Loucy (cell line): ENCODE measurements at regions not wholly inside any gene's neighbourhood (a gene's known extent, or its start where the extent isn't known, plus 50 kb on each side); places are given as distances from the start of the nearest gene placed in this dataset.

Experiments
- H2AFZ ChIP-seq: fragments of 200-600 bp; sonication (generic); 2 replicates; pipeline ENCODE4 v1.6.0; 2016; ENCODE audit warnings: antibody characterized with exemption, mild to moderate bottlenecking, low read length, moderate library complexity
- H3F3A ChIP-seq: fragments of 200-600 bp; 2 replicates; pipeline ENCODE4 v1.6.0; 2016; ENCODE audit warnings: antibody characterized with exemption, low read depth, mild to moderate bottlenecking
- H3K27me3 ChIP-seq: fragments of 200-600 bp; sonication (generic); 2 replicates; pipeline ENCODE4 v1.6.1; 2014; ENCODE audit warnings: low read length, mild to moderate bottlenecking; ENCODE audit not compliant: insufficient read depth, poor library complexity, severe bottlenecking
- H3K36me3 ChIP-seq: fragments of 200-600 bp; sonication (generic); 2 replicates; pipeline ENCODE4 v1.6.1; 2016; ENCODE audit warnings: low read length; ENCODE audit not compliant: insufficient read depth
- H3K4me1 ChIP-seq: fragments of 200-600 bp; sonication (generic); 2 replicates; pipeline ENCODE4 v1.5.1; 2014; ENCODE audit warnings: low read length, mild to moderate bottlenecking; ENCODE audit not compliant: insufficient read depth, poor library complexity, severe bottlenecking
- H3K4me2 ChIP-seq: fragments of 200-600 bp; sonication (generic); 2 replicates; pipeline ENCODE4 v1.6.0; 2014; ENCODE audit warnings: antibody characterized with exemption, low read length, low read depth, mild to moderate bottlenecking; ENCODE audit not compliant: poor library complexity, severe bottlenecking
- H3K4me3 ChIP-seq: fragments of 200-600 bp; sonication (generic); 2 replicates; pipeline ENCODE4 v1.5.1; 2014; ENCODE audit warnings: low read length, mild to moderate bottlenecking, mixed read lengths; ENCODE audit not compliant: poor library complexity, severe bottlenecking
- H3K79me2 ChIP-seq: fragments of 200-600 bp; sonication (generic); 2 replicates; pipeline ENCODE4 v1.6.1; 2014; ENCODE audit warnings: low read length; ENCODE audit not compliant: insufficient read depth
- H3K9ac ChIP-seq: fragments of 200-600 bp; sonication (generic); 2 replicates; pipeline ENCODE4 v1.6.0; 2014; ENCODE audit warnings: mild to moderate bottlenecking, low read depth, low read length, moderate library complexity; ENCODE audit not compliant: poor library complexity, severe bottlenecking
- H3K9me2 ChIP-seq: fragments of 200-600 bp; sonication (generic); replicated peaks from 2 replicates; pipeline ENCODE4 v1.6.1; 2016; ENCODE audit warnings: low read depth, low read length, mixed read lengths
- H3K9me3 ChIP-seq: fragments of 200-600 bp; sonication (generic); 2 replicates; pipeline ENCODE4 v1.6.1; 2014; ENCODE audit warnings: mild to moderate bottlenecking, antibody characterized with exemption, low read length, low read depth; ENCODE audit not compliant: insufficient read depth
- H4K20me1 ChIP-seq: fragments of 200-600 bp; sonication (generic); 2 replicates; pipeline ENCODE4 v1.6.0; 2014; ENCODE audit warnings: antibody characterized with exemption, low read length, mild to moderate bottlenecking; ENCODE audit not compliant: insufficient read depth, poor library complexity, severe bottlenecking
- CTCF ChIP-seq: fragments of 200-600 bp; sonication (generic); conservative IDR thresholded peaks from 2 replicates; pipeline ENCODE4 v1.5.1; 2014; ENCODE audit warnings: mild to moderate bottlenecking, antibody characterized with exemption, low read length
- EZH2phosphoT487 ChIP-seq: fragments of 200-600 bp; IDR thresholded peaks from 2 replicates; pipeline ENCODE4 v1.6.1; 2018; ENCODE audit warnings: antibody characterized with exemption, mild to moderate bottlenecking, moderate library complexity, borderline replicate concordance

GRCh38 chr6:100240798-100241197 is 223.9 kb downstream of the SIM1 start:
- H3K36me3 ChIP-seq = no peaks in the 10 kb centered on the region
- H3K4me2 ChIP-seq = no peak overlapping the region
- H3K9ac ChIP-seq = no peak overlapping the region
- H3K9me3 ChIP-seq = no peaks in the 10 kb centered on the region
- H2AFZ ChIP-seq = no peak overlapping the region
- no peaks in the 10 kb centered on the region for H4K20me1 ChIP-seq
- TF ChIP-seq EZH2phosphoT487 (no peak), CTCF (no peak)
- no peaks in the 10 kb centered on the region for H3K27me3 ChIP-seq
- no peaks in the 10 kb centered on the region for H3K9me2 ChIP-seq
- no peaks in the 10 kb centered on the region for H3F3A ChIP-seq
- no peaks in the 10 kb centered on the region for H3K4me1 ChIP-seq
- no peak overlapping the region for H3K4me3 ChIP-seq
- H3K79me2 ChIP-seq = no peaks in the 10 kb centered on the region

GRCh38 chr6:100237821-100238220 is 226.9 kb downstream of the SIM1 start:
- Histone ChIP-seq H3F3A (no peaks in the 10 kb centered on the region), H3K9me2 (no peaks in the 10 kb centered on the region), H3K4me1 (no peaks in the 10 kb centered on the region), H3K4me3 (no peak overlapping the region), H3K9me3 (no peaks in the 10 kb centered on the region), H3K36me3 (no peaks in the 10 kb centered on the region), H3K79me2 (no peaks in the 10 kb centered on the region), H2AFZ (no peak overlapping the region), H3K27me3 (no peaks in the 10 kb centered on the region), H4K20me1 (no peaks in the 10 kb centered on the region), H3K4me2 (no peak overlapping the region), H3K9ac (no peak overlapping the region)
- TF ChIP-seq CTCF = no peak
- no peak for TF ChIP-seq EZH2phosphoT487

GRCh38 chr6:100236389-100236788 is 228.3 kb downstream of the SIM1 start:
- Histone ChIP-seq H3K4me1 (no peaks in the 10 kb centered on the region), H3K79me2 (no peaks in the 10 kb centered on the region), H3K9ac (no peak overlapping the region), H4K20me1 (no peaks in the 10 kb centered on the region), H3K9me2 (no peaks in the 10 kb centered on the region), H3K4me3 (no peak overlapping the region), H3K36me3 (no peaks in the 10 kb centered on the region), H3K27me3 (no peaks in the 10 kb centered on the region), H2AFZ (no peak overlapping the region), H3F3A (no peaks in the 10 kb centered on the region), H3K9me3 (no peaks in the 10 kb centered on the region), H3K4me2 (no peak overlapping the region)
- TF ChIP-seq EZH2phosphoT487 = no peak
- TF ChIP-seq CTCF = no peak
